ENCODE measurements at regions not wholly inside any gene's neighbourhood (a gene's known extent, or its start where the extent isn't known, plus 50 kb on each side); places are given as distances from the start of the nearest gene placed in this dataset.

GRCh38 chr4:114310296-114310925, 288.2 kb upstream of the UGT8 start:
- Histone ChIP-seq H3K27ac (ENCODE audit: low read length) (no peak overlapping the region), H3K4me3 (ENCODE audit: control insufficient read depth in 1 of 2, extremely low read depth in 1 of 2, low read length in 1 of 2) (no peak overlapping the region), H3K36me3 (ENCODE audit: control insufficient read depth in 2 of 2, extremely low read depth in 1 of 2, insufficient read depth in 1 of 2, low read length in 1 of 2) (no peaks in the 10 kb centered on the region), H3K9me3 (no peaks in the 10 kb centered on the region), H3K4me1 (ENCODE audit: control insufficient read depth in 1 of 2, extremely low read depth in 1 of 2, insufficient read depth in 2 of 2, low read length in 2 of 2) (no peaks in the 10 kb centered on the region), H3K27me3 (replicated peaks in 1 of 2; ENCODE audit: control insufficient read depth in 2 of 2, extremely low read depth in 1 of 2, insufficient read depth in 2 of 2, low read length in 1 of 2) (no peaks in the 10 kb centered on the region)
- DNase-seq (no peak), ATAC-seq (replicated peaks in 1 of 4) (no peak)
- no peaks in the 10 kb centered on the region for H3K4me1 Mint-ChIP-seq
- peaks cover 2 to 30% of the 10 kb centered on the region in 2 donors for H3K27me3 Mint-ChIP-seq
- no peaks in the 10 kb centered on the region for H3K36me3 Mint-ChIP-seq
- POLR2A ChIA-PET: no interaction called here
- CTCF ChIA-PET: no interaction called here
- no peaks in the 10 kb centered on the region for H3K9me3 Mint-ChIP-seq
- H3K27ac Mint-ChIP-seq: no peak overlapping the region
- no peak overlapping the region for H3K4me3 Mint-ChIP-seq

- no peaks in the 10 kb centered on the region for H3K27me3 ChIP-seq (replicated peaks in 1 of 2; ENCODE audit: control insufficient read depth in 2 of 2, extremely low read depth in 1 of 2, insufficient read depth in 2 of 2, low read length in 1 of 2)
- DNase-seq: no peak
- H3K27me3 Mint-ChIP-seq: peaks cover 2 to 26% of the 10 kb centered on the region in 2 donors
Measured at GRCh38 chr4:114311787-114312186, 286.8 kb upstream of the UGT8 start.

GRCh38 chr4:114312338-114312737, 286.3 kb upstream of the UGT8 start:
- no peak for ATAC-seq (replicated peaks in 1 of 4)
- no peaks in the 10 kb centered on the region for H3K36me3 ChIP-seq (ENCODE audit: control insufficient read depth in 2 of 2, extremely low read depth in 1 of 2, insufficient read depth in 1 of 2, low read length in 1 of 2)
- POLR2A ChIA-PET: no interaction called here
- Mint-ChIP-seq H3K27me3 (peaks cover 2 to 24% of the 10 kb centered on the region in 2 donors), H3K4me1 (no peaks in the 10 kb centered on the region), H3K9me3 (no peaks in the 10 kb centered on the region), H3K27ac (no peak overlapping the region), H3K4me3 (no peak overlapping the region), H3K36me3 (no peaks in the 10 kb centered on the region)
- H3K4me1 ChIP-seq (ENCODE audit: control insufficient read depth in 1 of 2, extremely low read depth in 1 of 2, insufficient read depth in 2 of 2, low read length in 2 of 2): no peaks in the 10 kb centered on the region
- H3K9me3 ChIP-seq: no peaks in the 10 kb centered on the region
- WGBS (ENCODE audit: insufficient coverage): 40% methylated on average over 2 of the region's 3 CpGs
- H3K4me3 ChIP-seq (ENCODE audit: control insufficient read depth in 1 of 2, extremely low read depth in 1 of 2, low read length in 1 of 2): no peak overlapping the region
- no peaks in the 10 kb centered on the region for H3K27me3 ChIP-seq (replicated peaks in 1 of 2; ENCODE audit: control insufficient read depth in 2 of 2, extremely low read depth in 1 of 2, insufficient read depth in 2 of 2, low read length in 1 of 2)
- CTCF ChIA-PET: no interaction called here
- no peak overlapping the region for H3K27ac ChIP-seq (ENCODE audit: low read length)
- DNase-seq: no peak

More at GRCh38 chr4:114311787-114312186, 286.8 kb upstream of the UGT8 start:
- no peaks in the 10 kb centered on the region for H3K4me1 Mint-ChIP-seq
- WGBS (ENCODE audit: insufficient coverage): no CpG with 5 or more reads among the region's 4 CpGs
- no peak overlapping the region for H3K27ac Mint-ChIP-seq
- Histone ChIP-seq H3K36me3 (ENCODE audit: control insufficient read depth in 2 of 2, extremely low read depth in 1 of 2, insufficient read depth in 1 of 2, low read length in 1 of 2) (no peaks in the 10 kb centered on the region), H3K4me1 (ENCODE audit: control insufficient read depth in 1 of 2, extremely low read depth in 1 of 2, insufficient read depth in 2 of 2, low read length in 2 of 2) (no peaks in the 10 kb centered on the region), H3K27ac (ENCODE audit: low read length) (no peak overlapping the region), H3K9me3 (no peaks in the 10 kb centered on the region), H3K4me3 (ENCODE audit: control insufficient read depth in 1 of 2, extremely low read depth in 1 of 2, low read length in 1 of 2) (no peak overlapping the region)
- H3K36me3 Mint-ChIP-seq: no peaks in the 10 kb centered on the region
- ChIA-PET POLR2A (no interaction called here), CTCF (no interaction called here)
- ATAC-seq (replicated peaks in 1 of 4): no peak
- H3K9me3 Mint-ChIP-seq: no peaks in the 10 kb centered on the region
- no peak overlapping the region for H3K4me3 Mint-ChIP-seq

- no peak for ATAC-seq (replicated peaks in 1 of 4)
- no peak overlapping the region for H3K27ac Mint-ChIP-seq
- H3K27me3 Mint-ChIP-seq: peaks cover 0 to 16% of the 10 kb centered on the region in 2 donors
- no peaks in the 10 kb centered on the region for H3K4me1 Mint-ChIP-seq
- ChIA-PET CTCF (interaction anchor here in 1 of 2 donors (0.7 kb wide), 1 partner anchor 27 kb away, joined by 3 read pairs; no protein-coding TSS in a partner anchor), POLR2A (no interaction called here)
- Histone ChIP-seq H3K4me1 (ENCODE audit: control insufficient read depth in 1 of 2, extremely low read depth in 1 of 2, insufficient read depth in 2 of 2, low read length in 2 of 2) (no peaks in the 10 kb centered on the region), H3K4me3 (ENCODE audit: control insufficient read depth in 1 of 2, extremely low read depth in 1 of 2, low read length in 1 of 2) (no peak overlapping the region), H3K27me3 (replicated peaks in 1 of 2; ENCODE audit: control insufficient read depth in 2 of 2, extremely low read depth in 1 of 2, insufficient read depth in 2 of 2, low read length in 1 of 2) (no peaks in the 10 kb centered on the region), H3K27ac (ENCODE audit: low read length) (no peak overlapping the region), H3K36me3 (ENCODE audit: control insufficient read depth in 2 of 2, extremely low read depth in 1 of 2, insufficient read depth in 1 of 2, low read length in 1 of 2) (no peaks in the 10 kb centered on the region), H3K9me3 (no peaks in the 10 kb centered on the region)
- DNase-seq: no peak
- no peaks in the 10 kb centered on the region for H3K9me3 Mint-ChIP-seq
- H3K4me3 Mint-ChIP-seq: no peak overlapping the region
- no peaks in the 10 kb centered on the region for H3K36me3 Mint-ChIP-seq
Measured at GRCh38 chr4:114316789-114317188, 281.8 kb upstream of the UGT8 start.

- ChIA-PET CTCF (no interaction called here), POLR2A (no interaction called here)
- no peaks in the 10 kb centered on the region for H3K36me3 Mint-ChIP-seq
- DNase-seq (no peak), ATAC-seq (replicated peaks in 1 of 4) (no peak)
- no peak overlapping the region for H3K4me3 Mint-ChIP-seq
- Histone ChIP-seq H3K9me3 (no peaks in the 10 kb centered on the region), H3K4me1 (ENCODE audit: control insufficient read depth in 1 of 2, extremely low read depth in 1 of 2, insufficient read depth in 2 of 2, low read length in 2 of 2) (no peaks in the 10 kb centered on the region), H3K27ac (ENCODE audit: low read length) (no peak overlapping the region), H3K4me3 (ENCODE audit: control insufficient read depth in 1 of 2, extremely low read depth in 1 of 2, low read length in 1 of 2) (no peak overlapping the region), H3K36me3 (ENCODE audit: control insufficient read depth in 2 of 2, extremely low read depth in 1 of 2, insufficient read depth in 1 of 2, low read length in 1 of 2) (no peaks in the 10 kb centered on the region), H3K27me3 (replicated peaks in 1 of 2; ENCODE audit: control insufficient read depth in 2 of 2, extremely low read depth in 1 of 2, insufficient read depth in 2 of 2, low read length in 1 of 2) (no peaks in the 10 kb centered on the region)
- H3K27ac Mint-ChIP-seq: no peak overlapping the region
- no peaks in the 10 kb centered on the region for H3K4me1 Mint-ChIP-seq
- H3K27me3 Mint-ChIP-seq: peaks cover 0 to 10% of the 10 kb centered on the region in 2 donors
- WGBS (ENCODE audit: insufficient coverage): no CpG with 5 or more reads among the region's 2 CpGs
- H3K9me3 Mint-ChIP-seq: no peaks in the 10 kb centered on the region
Measured at GRCh38 chr4:114317564-114317963, 281.0 kb upstream of the UGT8 start.

- H3K36me3 Mint-ChIP-seq: no peaks in the 10 kb centered on the region
- no peak overlapping the region for H3K27ac Mint-ChIP-seq
- Histone ChIP-seq H3K4me3 (ENCODE audit: control insufficient read depth in 1 of 2, extremely low read depth in 1 of 2, low read length in 1 of 2) (no peak overlapping the region), H3K4me1 (ENCODE audit: control insufficient read depth in 1 of 2, extremely low read depth in 1 of 2, insufficient read depth in 2 of 2, low read length in 2 of 2) (no peaks in the 10 kb centered on the region), H3K9me3 (no peaks in the 10 kb centered on the region), H3K27me3 (replicated peaks in 1 of 2; ENCODE audit: control insufficient read depth in 2 of 2, extremely low read depth in 1 of 2, insufficient read depth in 2 of 2, low read length in 1 of 2) (no peaks in the 10 kb centered on the region), H3K36me3 (ENCODE audit: control insufficient read depth in 2 of 2, extremely low read depth in 1 of 2, insufficient read depth in 1 of 2, low read length in 1 of 2) (no peaks in the 10 kb centered on the region), H3K27ac (ENCODE audit: low read length) (no peak overlapping the region)
- ATAC-seq (replicated peaks in 1 of 4): no peak
- H3K27me3 Mint-ChIP-seq: peaks cover 0 to 5% of the 10 kb centered on the region in 2 donors
- no peaks in the 10 kb centered on the region for H3K9me3 Mint-ChIP-seq
- ChIA-PET CTCF (no interaction called here), POLR2A (no interaction called here)
- no peak for DNase-seq
- H3K4me3 Mint-ChIP-seq: no peak overlapping the region
- no peaks in the 10 kb centered on the region for H3K4me1 Mint-ChIP-seq
Measured at GRCh38 chr4:114318309-114318708, 280.3 kb upstream of the UGT8 start.

GRCh38 chr4:114320126-114320525, 278.5 kb upstream of the UGT8 start:
- no CpG with 5 or more reads among the region's 2 CpGs for WGBS (ENCODE audit: insufficient coverage)
- no peak overlapping the region for H3K27ac Mint-ChIP-seq
- Histone ChIP-seq H3K27me3 (replicated peaks in 1 of 2; ENCODE audit: control insufficient read depth in 2 of 2, extremely low read depth in 1 of 2, insufficient read depth in 2 of 2, low read length in 1 of 2) (no peaks in the 10 kb centered on the region), H3K36me3 (ENCODE audit: control insufficient read depth in 2 of 2, extremely low read depth in 1 of 2, insufficient read depth in 1 of 2, low read length in 1 of 2) (no peaks in the 10 kb centered on the region), H3K9me3 (no peaks in the 10 kb centered on the region), H3K4me3 (ENCODE audit: control insufficient read depth in 1 of 2, extremely low read depth in 1 of 2, low read length in 1 of 2) (no peak overlapping the region), H3K4me1 (ENCODE audit: control insufficient read depth in 1 of 2, extremely low read depth in 1 of 2, insufficient read depth in 2 of 2, low read length in 2 of 2) (no peaks in the 10 kb centered on the region), H3K27ac (ENCODE audit: low read length) (no peak overlapping the region)
- no peak for ATAC-seq (replicated peaks in 1 of 4)
- H3K4me1 Mint-ChIP-seq: no peaks in the 10 kb centered on the region
- no peak for DNase-seq
- H3K27me3 Mint-ChIP-seq: peaks cover 0 to 6% of the 10 kb centered on the region in 2 donors
- no peaks in the 10 kb centered on the region for H3K9me3 Mint-ChIP-seq
- ChIA-PET CTCF (no interaction called here), POLR2A (no interaction called here)
- H3K36me3 Mint-ChIP-seq: no peaks in the 10 kb centered on the region
- H3K4me3 Mint-ChIP-seq: no peak overlapping the region

Measured in T-cell (primary cell).